Calu3 (cell line): ENCODE measurements at regions not wholly inside any gene's neighbourhood (a gene's known extent, or its start where the extent isn't known, plus 50 kb on each side); places are given as distances from the start of the nearest gene placed in this dataset.

ENCODE experiments used
- BruUV-seq: library from RNA; stranded (reverse); fragments of 400-500 nt; replicated peaks from 2 replicates; lab custom pipeline; 2021; lab: Mats Ljungman, UMichigan
- CTCF ChIA-PET: fragments of 300-600 bp; sonication (Branson Sonifier 250); formaldehyde crosslinking; loops from one replicate; lab custom pipeline; 2022; ENCODE audit warnings: antibody characterized with exemption; lab: Charles Lee
- DNase-seq: peaks from one replicate; pipeline ENCODE4 v3.0.0; 2022
- H3K27ac Mint-ChIP-seq: one replicate; pipeline ENCODE4 v1.8.0; 2022; ENCODE audit warnings: mixed read lengths; ENCODE audit not compliant: unreplicated experiment
- H3K27me3 Mint-ChIP-seq: one replicate; pipeline ENCODE4 v1.8.0; 2022; ENCODE audit warnings: mixed read lengths; ENCODE audit not compliant: unreplicated experiment
- H3K36me3 Mint-ChIP-seq: one replicate; pipeline ENCODE4 v1.8.0; 2022; ENCODE audit warnings: mild to moderate bottlenecking, moderate library complexity, mixed read lengths; ENCODE audit not compliant: insufficient read depth, unreplicated experiment
- H3K4me1 Mint-ChIP-seq: one replicate; pipeline ENCODE4 v1.8.0; 2022; ENCODE audit warnings: mild to moderate bottlenecking, low read depth, mixed read lengths; ENCODE audit not compliant: unreplicated experiment
- H3K4me3 Mint-ChIP-seq: one replicate; pipeline ENCODE4 v1.8.0; 2022; ENCODE audit warnings: mild to moderate bottlenecking, low read depth, moderate library complexity, mixed read lengths; ENCODE audit not compliant: unreplicated experiment
- H3K9me3 Mint-ChIP-seq: one replicate; pipeline ENCODE4 v1.8.0; 2022; ENCODE audit warnings: low read depth, mixed read lengths; ENCODE audit not compliant: unreplicated experiment
- intact Hi-C: fragments of 100-400 bp; cut with micrococcal nuclease; formaldehyde crosslinking; loops from one replicate; pipeline ENCODE4 v1.10.0; 2022; ENCODE audit not compliant: unreplicated experiment
- TF ChIP-seq, protein P1 (sequence below): fragments of 200-600 bp; IDR thresholded peaks from one replicate; pipeline ENCODE4 v1.8.0; 2022; ENCODE audit warnings: antibody characterized with exemption; ENCODE audit not compliant: unreplicated experiment

DNA sequence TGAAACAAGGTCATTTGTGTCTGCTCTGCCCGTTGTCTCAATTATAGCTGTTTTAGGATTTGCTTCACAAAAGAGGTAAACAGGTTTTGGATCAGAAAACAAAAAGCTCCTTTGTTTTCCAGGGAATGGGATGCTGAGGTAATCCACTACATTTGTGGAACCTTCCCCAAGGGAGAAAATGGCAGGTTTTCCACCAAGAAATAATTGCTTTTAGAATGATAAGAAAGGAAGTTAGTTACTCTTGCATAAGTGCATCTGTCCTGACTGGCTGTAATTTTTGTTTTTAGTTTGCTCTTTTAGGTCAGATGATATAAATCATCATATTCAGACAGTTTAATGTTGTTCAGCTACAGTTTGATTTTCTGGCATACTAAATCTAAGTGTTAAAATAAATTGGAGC lies 198.5 kb upstream of the COL8A1 start:
- CTCF ChIA-PET = interaction anchor here (0.7 kb wide), 1 partner anchor 384 kb away, joined by 4 read pairs; no protein-coding TSS in a partner anchor
- no peak overlapping the region for H3K27ac Mint-ChIP-seq
- H3K4me1 Mint-ChIP-seq = peaks cover 8% of the 10 kb centered on the region
- H3K9me3 Mint-ChIP-seq = peaks cover 9% of the 10 kb centered on the region
- H3K4me3 Mint-ChIP-seq = no peak overlapping the region
- TF ChIP-seq, protein P1, sequence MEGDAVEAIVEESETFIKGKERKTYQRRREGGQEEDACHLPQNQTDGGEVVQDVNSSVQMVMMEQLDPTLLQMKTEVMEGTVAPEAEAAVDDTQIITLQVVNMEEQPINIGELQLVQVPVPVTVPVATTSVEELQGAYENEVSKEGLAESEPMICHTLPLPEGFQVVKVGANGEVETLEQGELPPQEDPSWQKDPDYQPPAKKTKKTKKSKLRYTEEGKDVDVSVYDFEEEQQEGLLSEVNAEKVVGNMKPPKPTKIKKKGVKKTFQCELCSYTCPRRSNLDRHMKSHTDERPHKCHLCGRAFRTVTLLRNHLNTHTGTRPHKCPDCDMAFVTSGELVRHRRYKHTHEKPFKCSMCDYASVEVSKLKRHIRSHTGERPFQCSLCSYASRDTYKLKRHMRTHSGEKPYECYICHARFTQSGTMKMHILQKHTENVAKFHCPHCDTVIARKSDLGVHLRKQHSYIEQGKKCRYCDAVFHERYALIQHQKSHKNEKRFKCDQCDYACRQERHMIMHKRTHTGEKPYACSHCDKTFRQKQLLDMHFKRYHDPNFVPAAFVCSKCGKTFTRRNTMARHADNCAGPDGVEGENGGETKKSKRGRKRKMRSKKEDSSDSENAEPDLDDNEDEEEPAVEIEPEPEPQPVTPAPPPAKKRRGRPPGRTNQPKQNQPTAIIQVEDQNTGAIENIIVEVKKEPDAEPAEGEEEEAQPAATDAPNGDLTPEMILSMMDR = no peak
- H3K27me3 Mint-ChIP-seq = no peaks in the 10 kb centered on the region
- intact Hi-C loops = no loop called here
- DNase-seq = no peak
- no TSS peak for BruUV-seq
- H3K36me3 Mint-ChIP-seq = no peaks in the 10 kb centered on the region

DNA sequence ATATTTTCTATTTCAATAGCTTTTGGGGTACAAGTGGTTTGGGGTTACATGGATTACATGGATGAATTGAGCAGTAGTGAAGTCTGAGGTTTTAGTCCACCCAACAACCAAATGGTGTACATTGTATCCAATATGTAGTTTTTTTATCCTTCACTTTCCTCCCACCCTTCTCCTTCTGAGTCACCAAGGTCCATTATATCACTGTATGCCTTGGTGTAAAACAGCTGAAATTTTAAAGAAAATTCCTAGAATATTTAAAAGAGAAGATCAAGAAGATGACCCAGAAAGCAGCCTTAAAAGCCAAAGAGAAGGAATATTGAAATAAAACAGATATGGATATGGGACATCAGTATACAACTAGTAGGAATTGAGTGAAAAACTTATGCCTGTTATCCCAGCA lies 204.2 kb upstream of the COL8A1 start:
- H3K36me3 Mint-ChIP-seq = no peaks in the 10 kb centered on the region
- no peaks in the 10 kb centered on the region for H3K4me1 Mint-ChIP-seq
- H3K4me3 Mint-ChIP-seq = no peak overlapping the region
- no TSS peak for BruUV-seq
- TF ChIP-seq, protein P1 = no peak
- peaks cover 3% of the 10 kb centered on the region for H3K9me3 Mint-ChIP-seq
- DNase-seq = no peak
- intact Hi-C loops = no loop called here
- no peak overlapping the region for H3K27ac Mint-ChIP-seq
- CTCF ChIA-PET = no interaction called here
- H3K27me3 Mint-ChIP-seq = no peaks in the 10 kb centered on the region

DNA sequence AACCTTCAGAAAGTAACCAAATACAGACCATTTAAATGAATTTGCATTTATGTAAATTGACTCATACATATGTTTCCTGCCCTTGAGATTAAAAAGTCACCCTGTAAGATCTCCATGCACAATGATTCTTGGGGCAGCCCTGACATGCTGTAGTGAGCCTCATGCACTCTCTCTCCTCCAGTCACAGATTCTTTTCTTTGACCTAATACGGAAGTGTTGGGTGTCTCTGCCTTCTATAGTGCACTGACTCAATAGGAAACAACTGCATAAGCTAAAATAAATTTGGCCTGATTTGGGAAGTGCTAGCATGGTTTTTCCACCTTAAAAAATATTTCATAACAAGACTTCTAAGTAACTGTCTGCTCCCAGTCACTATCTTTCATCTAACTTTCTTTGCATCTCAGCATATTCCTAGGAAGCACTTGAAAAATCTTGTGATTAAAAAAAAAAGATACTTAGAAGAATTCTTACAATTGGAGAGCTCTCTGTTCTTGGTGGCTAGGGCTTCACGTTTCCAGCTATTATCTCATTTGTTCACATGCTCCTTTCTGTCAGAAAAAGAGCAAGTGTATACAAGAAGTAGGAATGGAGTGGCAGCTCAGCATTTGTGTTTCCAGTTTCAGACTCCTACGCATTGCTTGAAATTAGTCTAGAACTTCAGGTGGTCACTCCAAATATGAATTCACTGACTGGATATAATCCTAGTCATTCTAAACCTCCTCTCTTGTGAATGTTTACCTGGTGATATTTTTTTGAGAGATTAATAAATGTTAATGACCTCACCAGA lies 207.9 kb upstream of the COL8A1 start:
- no peak for DNase-seq
- BruUV-seq = no TSS peak
- TF ChIP-seq, protein P1 = no peak
- Mint-ChIP-seq H3K4me1 (no peaks in the 10 kb centered on the region), H3K27ac (no peak overlapping the region), H3K27me3 (no peaks in the 10 kb centered on the region), H3K36me3 (no peaks in the 10 kb centered on the region), H3K4me3 (no peak overlapping the region), H3K9me3 (peaks cover 2% of the 10 kb centered on the region)
- CTCF ChIA-PET = no interaction called here
- intact Hi-C loops = no loop called here

DNA sequence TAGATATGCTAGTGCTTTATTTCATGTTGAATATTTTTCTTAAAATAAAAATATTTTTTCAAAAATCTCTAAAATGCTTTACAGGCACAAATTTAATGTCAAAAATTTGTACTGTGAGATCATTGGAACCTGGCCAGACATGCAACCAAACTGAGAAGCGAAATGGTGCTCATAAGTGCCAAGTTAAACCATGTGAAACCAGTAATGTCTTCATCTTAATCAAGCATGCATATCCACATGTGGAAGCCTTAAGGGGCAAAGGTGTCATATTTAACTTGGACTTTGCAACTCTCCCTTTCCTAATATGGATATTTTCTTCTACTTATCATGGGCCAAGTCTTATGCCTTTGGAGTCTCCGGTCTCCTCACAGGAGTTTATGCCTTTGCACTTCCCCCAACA lies 208.9 kb upstream of the COL8A1 start:
- Mint-ChIP-seq H3K4me3 (no peak overlapping the region), H3K27ac (no peak overlapping the region), H3K9me3 (no peaks in the 10 kb centered on the region), H3K4me1 (no peaks in the 10 kb centered on the region), H3K36me3 (no peaks in the 10 kb centered on the region), H3K27me3 (no peaks in the 10 kb centered on the region)
- intact Hi-C loops = no loop called here
- no TSS peak for BruUV-seq
- TF ChIP-seq, protein P1 = no peak
- no peak for DNase-seq
- CTCF ChIA-PET = no interaction called here
